ENCODE measurements at regions not wholly inside any gene's neighbourhood (a gene's known extent, or its start where the extent isn't known, plus 50 kb on each side); places are given as distances from the start of the nearest gene placed in this dataset.

DNA sequence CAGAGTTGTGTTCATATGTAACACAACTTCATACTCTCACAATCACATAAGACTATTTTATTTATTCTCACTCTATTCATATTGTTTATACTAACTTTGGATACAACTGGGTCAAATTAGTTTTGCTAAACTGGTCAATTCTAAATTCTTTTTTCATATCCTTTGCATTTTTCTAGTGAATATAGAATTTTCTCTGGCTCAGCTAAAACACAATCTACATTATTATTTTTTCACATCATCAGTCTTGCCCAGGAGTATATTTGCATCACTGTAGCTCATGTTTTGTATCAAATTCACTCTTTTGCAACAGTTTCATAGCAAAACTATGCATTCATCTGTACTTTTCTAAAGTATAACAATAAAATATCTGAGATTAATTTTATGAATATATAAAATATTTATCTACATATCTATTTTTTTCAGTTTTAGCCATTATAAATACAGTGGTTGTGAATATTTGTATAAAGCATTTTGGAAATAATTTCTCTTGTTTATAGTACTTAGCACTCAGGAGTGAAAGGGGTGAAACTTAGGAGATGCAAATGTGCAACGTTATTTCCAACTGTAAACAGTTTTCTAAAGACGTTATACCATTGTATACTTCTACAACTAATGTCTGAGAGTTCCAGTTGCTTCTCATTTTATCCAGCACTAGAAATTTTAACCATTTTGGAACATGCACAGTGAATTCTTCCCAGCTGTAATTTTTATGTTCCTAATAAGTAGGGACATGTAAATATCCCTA is 854.6 kb downstream of the CBLN2 start:
- DNase-seq, result no peak

DNA sequence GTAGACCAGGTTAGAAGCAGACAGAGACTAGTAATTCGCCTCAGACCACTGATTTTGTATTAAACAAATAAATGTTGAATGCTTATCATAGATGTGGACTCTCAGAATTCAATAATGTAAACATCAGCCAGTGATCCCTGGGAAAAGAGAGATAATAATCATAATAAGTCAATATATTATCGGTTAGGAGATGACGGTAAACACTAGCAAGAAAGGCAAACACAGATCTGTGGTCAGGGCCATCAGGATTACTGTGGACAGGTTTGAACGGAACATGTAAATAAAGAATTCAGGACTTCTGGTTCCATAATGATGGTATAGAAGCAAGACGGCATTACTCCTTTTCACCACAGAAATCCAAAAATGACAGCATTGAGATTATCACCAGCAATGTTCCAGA is 861.6 kb downstream of the CBLN2 start:
- no peak for DNase-seq

- DNase-seq, result no peak
These were observed 866.0 kb downstream of the CBLN2 start for GRCh38 chr18:71678144-71678543.

GRCh38 chr18:71673954-71674353 is 870.2 kb downstream of the CBLN2 start:
- DNase-seq, result no peak

DNA sequence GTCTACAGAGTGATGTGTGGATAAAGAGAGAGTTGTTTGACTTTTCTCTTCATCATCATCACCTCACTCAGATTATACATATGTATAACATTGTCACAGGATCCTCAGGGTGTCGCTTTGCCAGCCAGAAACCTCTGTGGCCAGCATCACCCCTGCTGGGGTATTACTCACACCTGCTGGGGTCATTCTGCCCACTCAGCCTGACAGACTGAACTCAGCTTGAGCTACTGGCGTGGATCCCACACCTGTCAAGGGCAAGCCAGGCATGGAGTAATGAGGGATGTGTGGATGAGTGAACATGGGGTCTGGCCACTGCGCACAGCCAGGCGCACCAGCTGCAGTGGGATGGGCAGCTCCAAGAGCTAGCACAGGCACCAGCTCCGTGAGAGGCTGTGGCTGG is 870.6 kb downstream of the CBLN2 start:
- no peak for DNase-seq

DNA sequence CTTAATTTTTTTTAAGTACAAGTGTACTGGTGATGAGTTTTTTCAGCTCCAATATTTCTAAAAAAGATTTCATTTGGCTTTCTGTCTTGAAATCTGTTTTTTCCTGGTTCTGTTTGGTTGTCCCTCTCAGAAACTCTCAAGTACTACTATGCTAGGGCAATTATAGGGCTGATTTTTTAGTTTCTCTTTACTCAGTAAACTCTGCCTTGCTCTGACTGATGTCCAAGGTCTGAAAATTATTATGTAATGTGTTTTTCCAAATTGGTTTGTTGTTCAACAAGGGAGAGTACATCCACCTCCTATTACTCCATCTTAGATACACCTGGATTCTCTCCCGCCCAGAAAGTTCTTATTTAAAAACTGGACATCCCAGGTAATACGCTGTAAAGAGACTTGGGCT is 877.7 kb downstream of the CBLN2 start:
- no peak for DNase-seq

DNA sequence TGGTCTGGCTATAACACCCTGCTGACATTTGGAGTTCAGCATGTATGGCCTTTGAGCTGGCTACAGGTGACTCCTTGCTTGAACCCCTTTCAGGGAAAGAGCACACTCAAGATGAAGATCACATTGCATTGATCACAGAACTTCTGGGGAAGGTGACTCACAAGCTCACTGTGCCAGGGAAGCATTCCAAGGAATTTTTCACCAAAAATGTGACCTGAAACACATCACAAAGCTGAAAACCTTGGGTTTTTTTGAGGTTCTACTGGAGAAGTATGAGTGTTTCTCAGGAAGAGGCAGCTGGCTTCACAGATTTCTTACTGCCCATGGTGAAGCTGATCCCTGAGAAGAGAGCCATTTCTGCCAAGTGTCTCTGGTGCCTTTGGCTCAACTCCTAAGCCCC is 879.0 kb downstream of the CBLN2 start:
- DNase-seq, result no peak

DNA sequence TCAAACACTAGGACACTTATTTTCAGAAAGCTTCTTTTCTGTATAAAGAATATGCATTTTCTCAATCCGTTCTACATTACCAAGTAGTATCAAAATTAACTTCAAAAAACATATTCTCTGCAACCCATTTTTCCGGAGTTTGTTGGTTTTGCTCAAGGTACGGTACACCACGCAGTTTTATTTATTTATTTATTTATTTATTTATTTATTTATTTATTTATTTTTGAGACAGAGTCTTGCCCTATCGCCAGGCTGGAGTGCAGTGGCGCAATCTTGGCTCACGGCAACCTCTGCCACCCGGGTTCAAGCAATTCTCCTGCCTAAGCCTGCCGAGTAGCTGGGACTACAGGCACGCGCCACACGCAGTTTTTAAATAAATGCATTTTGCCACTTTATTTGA is 900.3 kb downstream of the CBLN2 start:
- DNase-seq, result no peak

DNA sequence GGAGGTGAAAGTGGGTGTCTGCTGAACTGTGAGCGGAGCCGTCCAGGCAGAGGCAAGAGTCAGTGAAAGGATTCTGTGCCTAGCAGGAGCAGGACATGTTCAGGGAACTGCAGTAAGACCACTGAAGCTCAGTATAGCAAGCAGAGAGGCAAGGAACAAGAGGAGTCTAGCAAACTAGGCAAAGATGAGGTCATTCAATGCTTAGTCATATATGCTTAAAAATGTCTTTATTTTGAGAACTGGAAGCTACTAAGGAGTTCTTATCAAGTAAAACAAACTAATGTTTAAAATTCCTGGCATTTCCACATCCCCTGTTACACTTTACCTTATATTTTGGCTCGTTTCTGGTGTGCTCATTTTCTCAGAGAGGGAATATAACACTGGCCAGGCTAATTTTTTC is 913.4 kb downstream of the CBLN2 start:
- DNase-seq, result no peak

DNA sequence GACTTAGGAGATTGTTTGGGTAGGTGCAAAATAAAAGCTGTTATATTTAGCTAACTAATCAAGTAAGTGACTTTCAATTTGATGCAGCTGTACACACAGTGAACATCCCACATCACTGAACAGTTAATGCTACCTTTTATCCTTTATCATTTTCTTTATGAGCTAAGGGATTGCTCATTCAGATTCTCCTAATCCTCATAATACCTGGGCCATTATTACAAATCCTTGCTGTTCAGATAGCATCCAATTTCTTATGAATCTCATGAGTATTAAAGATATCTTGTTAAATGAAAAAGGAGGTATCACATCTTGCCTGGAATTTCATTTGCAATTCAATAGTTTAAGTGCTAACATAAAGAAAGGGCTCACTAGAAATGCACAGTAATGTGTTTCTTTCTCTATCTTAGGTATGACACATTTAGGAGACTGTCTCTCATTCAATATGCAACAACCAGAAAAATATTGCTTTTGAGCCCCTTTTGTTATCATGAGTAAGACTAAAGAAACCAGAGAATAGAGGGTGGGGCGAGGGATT is 918.5 kb downstream of the CBLN2 start:
- no peak for DNase-seq

DNA sequence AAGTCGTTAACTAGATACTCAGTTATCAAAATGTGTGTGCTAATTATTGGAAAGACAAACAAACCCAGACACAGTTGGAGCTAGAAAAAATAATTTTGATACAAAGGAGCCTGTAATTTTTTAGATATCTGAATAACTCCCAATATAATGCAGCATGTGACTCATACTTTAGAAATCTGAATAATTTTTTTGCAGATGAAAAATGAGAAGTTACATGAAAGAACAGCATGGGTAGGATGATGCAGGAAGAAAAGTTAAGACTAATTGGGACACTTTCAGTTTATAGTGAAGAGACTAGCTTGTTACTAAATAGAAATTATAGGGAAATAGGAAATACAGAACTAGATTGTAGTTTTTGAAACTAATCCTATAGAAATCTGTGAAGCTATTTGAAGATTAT is 945.8 kb downstream of the CBLN2 start:
- DNase-seq, result no peak

- DNase-seq, result no peak
These were observed 946.9 kb downstream of the CBLN2 start for GRCh38 chr18:71597219-71597618.

- no peak for DNase-seq
These were observed 960.9 kb downstream of the CBLN2 start for GRCh38 chr18:71583252-71583651.

DNA sequence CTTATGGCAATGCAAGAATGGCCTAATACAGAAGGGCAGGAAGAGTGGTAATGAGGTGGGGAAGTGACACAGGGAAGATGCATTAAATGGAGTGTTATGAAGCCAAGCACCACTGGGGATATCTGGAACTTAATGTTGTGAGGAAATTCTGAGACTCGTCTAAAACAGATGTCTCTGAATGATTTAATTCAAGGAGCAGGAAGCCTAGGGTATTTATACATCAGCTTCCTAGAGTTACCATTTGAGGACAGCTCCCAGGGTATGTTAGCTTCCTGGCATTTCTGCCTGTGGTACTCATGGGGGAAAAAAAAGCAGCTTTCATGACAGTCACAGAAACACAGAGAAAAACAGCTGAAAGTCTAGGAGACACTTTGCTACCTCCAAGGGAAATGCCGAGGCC is 989.5 kb downstream of the CBLN2 start:
- no peak for DNase-seq

- no peak for DNase-seq
These were observed 1002.5 kb downstream of the CBLN2 start for GRCh38 chr18:71541643-71542042.

DNA sequence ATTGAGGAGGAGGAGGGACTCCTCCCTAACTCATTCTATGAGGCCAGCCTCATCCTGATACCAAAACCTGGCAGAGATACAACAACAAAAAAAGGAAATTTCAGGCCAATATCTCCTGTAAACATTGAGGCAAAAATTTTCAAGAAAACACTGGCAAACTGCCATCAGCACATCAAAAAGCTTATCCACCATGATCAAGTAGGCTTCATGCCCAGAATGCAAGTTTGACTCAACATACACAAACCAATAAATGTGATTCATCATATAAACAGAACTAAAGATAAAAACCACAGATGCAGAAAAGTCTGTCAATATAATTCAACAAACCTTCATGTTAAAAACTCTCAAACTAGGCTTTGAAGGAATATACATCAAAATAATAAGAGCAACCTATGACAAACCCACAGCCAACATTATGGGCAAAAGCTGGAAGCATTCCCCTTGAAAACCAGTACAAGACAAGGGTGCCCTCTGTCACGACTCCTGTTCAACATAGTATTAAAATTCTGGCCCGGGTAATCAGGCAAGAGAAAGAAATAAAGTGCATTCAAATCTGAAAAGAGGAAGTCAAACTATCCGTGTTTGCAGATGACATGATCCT is 1014.3 kb downstream of the CBLN2 start:
- DNase-seq, result no peak

- DNase-seq, result no peak
These were observed 1020.4 kb downstream of the CBLN2 start for GRCh38 chr18:71523483-71524435.

- no peak for DNase-seq
These were observed 1038.6 kb downstream of the CBLN2 start for GRCh38 chr18:71505526-71505925.

DNA sequence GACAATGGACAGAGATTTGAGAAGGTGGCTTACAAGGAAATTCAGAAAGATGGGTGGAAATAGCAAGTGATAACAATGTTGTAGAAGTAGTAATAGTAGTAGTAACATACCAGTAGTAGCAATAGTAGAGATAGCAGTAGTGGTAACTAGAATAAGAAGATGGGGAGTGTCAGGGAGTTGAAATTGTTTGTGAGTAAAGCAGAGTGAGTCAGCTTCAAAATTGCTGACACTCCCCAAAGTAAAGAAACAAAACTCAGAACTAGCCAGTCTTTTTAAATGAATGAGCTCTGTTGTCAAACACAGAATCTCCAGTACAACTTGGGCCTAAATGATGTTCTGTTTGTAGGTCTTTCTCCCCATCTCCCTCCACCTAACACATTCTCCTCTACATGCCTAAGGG is 1040.9 kb downstream of the CBLN2 start:
- no peak for DNase-seq

DNA sequence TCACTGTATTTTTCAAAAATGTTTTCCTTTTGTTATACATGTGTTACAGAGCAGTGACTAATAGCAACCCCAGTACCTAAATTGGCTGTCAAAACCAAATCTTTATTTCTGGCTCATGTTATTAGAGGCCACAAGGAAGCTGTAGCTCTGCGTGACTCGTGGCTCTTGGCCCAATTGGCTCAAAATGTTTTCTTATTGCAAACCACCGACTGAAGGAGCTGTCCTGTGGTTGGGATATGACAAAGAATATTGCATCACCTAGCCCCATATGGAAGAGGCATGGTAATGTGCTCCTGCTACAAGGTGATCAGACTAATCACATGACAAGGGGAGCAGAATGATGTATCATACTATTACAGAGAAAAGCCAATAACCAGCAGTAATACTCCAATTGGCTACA is 1058.5 kb downstream of the CBLN2 start:
- no peak for DNase-seq

DNA sequence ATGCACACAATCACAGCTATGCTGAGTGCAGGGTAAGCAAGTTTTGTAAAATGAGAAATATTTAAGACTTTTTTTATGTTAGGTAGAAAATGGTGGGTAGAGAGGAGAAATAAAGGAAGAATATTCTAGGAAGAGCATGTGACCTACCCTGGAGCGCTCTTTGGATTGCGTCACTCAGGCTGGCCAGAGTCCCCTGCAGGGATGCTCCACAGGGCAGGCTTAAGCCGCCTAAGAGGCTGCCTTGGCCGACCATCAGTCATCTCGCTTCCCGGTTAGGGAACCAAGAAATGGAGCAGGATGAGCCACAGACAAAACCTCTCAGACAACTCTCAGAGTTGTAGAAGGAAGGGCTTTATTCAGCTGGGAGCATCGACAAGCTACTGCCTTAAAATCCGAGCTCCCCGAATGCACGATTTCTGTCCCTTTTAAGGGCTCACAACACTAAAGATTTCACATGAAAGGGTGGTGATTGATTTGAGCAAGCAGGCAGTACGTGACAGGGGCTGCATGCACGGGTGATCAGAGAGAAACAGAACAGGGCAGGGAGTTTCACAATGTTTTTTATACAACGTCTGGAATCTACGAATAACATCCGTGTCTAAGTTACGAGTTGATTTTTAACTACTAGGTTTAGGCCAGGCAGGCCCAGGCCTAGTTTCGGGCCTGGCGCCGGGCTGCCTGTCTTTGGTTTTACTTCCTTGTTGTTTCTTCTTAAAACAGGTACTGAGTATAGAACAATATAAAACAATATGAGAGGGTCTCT is 1072.0 kb downstream of the CBLN2 start:
- DNase-seq, result no peak

DNA sequence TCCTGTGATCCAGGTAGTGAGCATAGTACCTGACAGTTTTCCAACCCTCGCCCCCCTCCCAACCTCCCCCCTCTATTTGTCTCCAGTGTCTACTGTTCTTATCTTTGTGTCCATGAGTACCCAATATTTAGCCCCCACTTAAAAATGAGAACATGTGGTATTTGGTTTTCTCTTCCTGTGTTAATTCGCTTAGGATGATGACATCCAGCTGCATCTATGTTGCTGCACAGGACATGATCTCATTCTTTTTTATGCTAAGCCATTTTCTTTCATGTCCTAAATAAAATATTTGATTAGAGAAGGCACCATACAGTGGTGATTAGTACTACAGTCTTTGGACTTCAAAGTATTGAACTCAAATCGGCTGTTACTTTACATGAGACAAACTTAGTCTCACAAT is 1087.9 kb downstream of the CBLN2 start:
- DNase-seq, result no peak

GRCh38 chr18:71450257-71450656 is 1093.9 kb downstream of the CBLN2 start:
- DNase-seq, result no peak
